Tibial artery (tissue), 4 donors: ENCODE measurements at regions not wholly inside any gene's neighbourhood (a gene's known extent, or its start where the extent isn't known, plus 50 kb on each side); places are given as distances from the start of the nearest gene placed in this dataset.

Experiments
- DNase-seq, 2 donors: peaks; one replicate each; pipeline ENCODE4 v3.0.0-alpha.2; 2019
- H3K27ac ChIP-seq, 2 donors: fragments of 200-600 bp; sonication (generic) in 1 of 2; 1 replicate in 1 of 2; 2 replicates in 1 of 2; pipeline ENCODE4 v1.5.1; 2018 to 2019; ENCODE audit warnings: mild to moderate bottlenecking in 1 of 2
- H3K27me3 ChIP-seq, 2 donors: fragments of 200-600 bp; sonication (generic) in 1 of 2; one replicate each; pipeline versions ENCODE4 v1.5.1 to v1.6.0; 2016 to 2019
- H3K36me3 ChIP-seq, 3 donors: fragments of 200-600 bp; sonication (generic) in 2 of 3; one replicate each; pipeline ENCODE4 v1.5.1; 2016 to 2019; ENCODE audit warnings: mild to moderate bottlenecking in 2 of 3
- H3K4me1 ChIP-seq, 4 donors: fragments of 200-600 bp; sonication (generic) in 2 of 4; 1 replicate in 3 of 4; 2 replicates in 1 of 4; pipeline ENCODE4 v1.5.1; 2016 to 2019
- H3K4me3 ChIP-seq, 2 donors: fragments of 200-600 bp; sonication (generic) in 1 of 2; 1 replicate in 1 of 2; 2 replicates in 1 of 2; pipeline ENCODE4 v1.5.1; 2018 to 2019; ENCODE audit warnings: mild to moderate bottlenecking in 2 of 2
- H3K9me3 ChIP-seq, 3 donors: fragments of 200-600 bp; sonication (generic) in 1 of 3; one replicate each; pipeline ENCODE4 v1.5.1; 2016 to 2019
- CTCF ChIP-seq, 2 experiments: fragments of 200-600 bp in 1 of 2; fragments of 450-650 bp in 1 of 2; IDR thresholded peaks; one replicate each; pipeline ENCODE4 v1.5.1; 2017 to 2019; ENCODE audit warnings: antibody characterized with exemption in 2 of 2, mild to moderate bottlenecking in 1 of 2, moderate library complexity in 1 of 2
- intact Hi-C: fragments of 100-400 bp; cut with DNase I; formaldehyde crosslinking; loops from one replicate; pipeline ENCODE4 v1.15.0; 2023; ENCODE audit warnings: low total_unique reads

- intact Hi-C loops: no loop called here
- Histone ChIP-seq H3K27me3 (no peaks in the 10 kb centered on the region), H3K27ac (no peak overlapping the region), H3K4me1 (no peaks in the 10 kb centered on the region), H3K9me3 (no peaks in the 10 kb centered on the region), H3K4me3 (no peak overlapping the region), H3K36me3 (no peaks in the 10 kb centered on the region)
- no peak for DNase-seq
- TF ChIP-seq CTCF (IDR thresholded peaks at IDR 0.05): no peak
Observed at GRCh38 chr3:191695815-191696153, 234.8 kb downstream of the PYDC2 start.

GRCh38 chr3:191696348-191696747 lies 235.4 kb downstream of the PYDC2 start:
- Histone ChIP-seq H3K9me3 (peaks cover 0 to under 1% (median 0%) of the 10 kb centered on the region in 3 donors), H3K27me3 (no peaks in the 10 kb centered on the region), H3K27ac (no peak overlapping the region), H3K4me3 (no peak overlapping the region), H3K36me3 (no peaks in the 10 kb centered on the region), H3K4me1 (no peaks in the 10 kb centered on the region)
- no peak for DNase-seq
- TF ChIP-seq CTCF (IDR thresholded peaks at IDR 0.05): no peak
- intact Hi-C loops: no loop called here

- TF ChIP-seq CTCF (IDR thresholded peaks at IDR 0.05): no peak
- Histone ChIP-seq H3K27ac (no peak overlapping the region), H3K4me3 (no peak overlapping the region)
Observed at GRCh38 chr3:191699546-191699945, 238.6 kb downstream of the PYDC2 start.

GRCh38 chr3:191702121-191702520 lies 241.2 kb downstream of the PYDC2 start:
- no peaks in the 10 kb centered on the region for H3K4me1 ChIP-seq
- TF ChIP-seq CTCF (IDR thresholded peaks at IDR 0.05): no peak

More at GRCh38 chr3:191699546-191699945, 238.6 kb downstream of the PYDC2 start:
- no peaks in the 10 kb centered on the region for H3K27me3 ChIP-seq
- intact Hi-C loops: no loop called here
- DNase-seq: no peak
- peaks cover 0 to 7% (median 0%) of the 10 kb centered on the region in 3 donors for H3K9me3 ChIP-seq
- no peaks in the 10 kb centered on the region for H3K4me1 ChIP-seq
- no peaks in the 10 kb centered on the region for H3K36me3 ChIP-seq

GRCh38 chr3:191707817-191708216 lies 246.9 kb downstream of the PYDC2 start:
- Histone ChIP-seq H3K4me3 (no peak overlapping the region), H3K27ac (no peak overlapping the region), H3K4me1 (no peaks in the 10 kb centered on the region), H3K9me3 (no peaks in the 10 kb centered on the region), H3K36me3 (no peaks in the 10 kb centered on the region), H3K27me3 (no peaks in the 10 kb centered on the region)
- no peak for DNase-seq
- no peak for TF ChIP-seq CTCF (IDR thresholded peaks at IDR 0.05)
- intact Hi-C loops: no loop called here

More at GRCh38 chr3:191702121-191702520, 241.2 kb downstream of the PYDC2 start:
- Histone ChIP-seq H3K27me3 (no peaks in the 10 kb centered on the region), H3K9me3 (peaks cover 0 to 7% (median 0%) of the 10 kb centered on the region in 3 donors), H3K4me3 (no peak overlapping the region), H3K27ac (no peak overlapping the region), H3K36me3 (no peaks in the 10 kb centered on the region)
- intact Hi-C loops: no loop called here
- no peak for DNase-seq

GRCh38 chr3:191715585-191715984 lies 254.6 kb downstream of the PYDC2 start:
- no peaks in the 10 kb centered on the region for H3K36me3 ChIP-seq
- intact Hi-C loops: no loop called here
- no peak overlapping the region for H3K4me3 ChIP-seq
- H3K9me3 ChIP-seq: no peaks in the 10 kb centered on the region
- H3K27me3 ChIP-seq: no peaks in the 10 kb centered on the region
- no peak for DNase-seq
- no peaks in the 10 kb centered on the region for H3K4me1 ChIP-seq
- no peak overlapping the region for H3K27ac ChIP-seq
- TF ChIP-seq CTCF (IDR thresholded peaks at IDR 0.05): no peak
